Thyroid gland (tissue), 4 donors: ENCODE measurements at regions not wholly inside any gene's neighbourhood (a gene's known extent, or its start where the extent isn't known, plus 50 kb on each side); places are given as distances from the start of the nearest gene placed in this dataset.

Experiments used
- POLR2A ChIP-seq, 2 donors: fragments of 450-650 bp; IDR thresholded peaks; one replicate each; pipeline ENCODE4 v1.6.1; 2017; ENCODE audit warnings: antibody characterized with exemption in 2 of 2, mild to moderate bottlenecking in 2 of 2, moderate library complexity in 1 of 2
- TF ChIP-seq, protein P1 (sequence below), 6 experiments: fragments of 200-600 bp in 3 of 6; fragments of 450-650 bp in 3 of 6; sonication (generic) in 3 of 6; IDR thresholded peaks; one replicate each; pipeline ENCODE4 v1.5.1; 2016 to 2019; ENCODE audit warnings: antibody characterized with exemption in 6 of 6, mild to moderate bottlenecking in 2 of 6, inconsistent platforms in 1 of 6, moderate library complexity in 1 of 6

- TF ChIP-seq, protein P1, sequence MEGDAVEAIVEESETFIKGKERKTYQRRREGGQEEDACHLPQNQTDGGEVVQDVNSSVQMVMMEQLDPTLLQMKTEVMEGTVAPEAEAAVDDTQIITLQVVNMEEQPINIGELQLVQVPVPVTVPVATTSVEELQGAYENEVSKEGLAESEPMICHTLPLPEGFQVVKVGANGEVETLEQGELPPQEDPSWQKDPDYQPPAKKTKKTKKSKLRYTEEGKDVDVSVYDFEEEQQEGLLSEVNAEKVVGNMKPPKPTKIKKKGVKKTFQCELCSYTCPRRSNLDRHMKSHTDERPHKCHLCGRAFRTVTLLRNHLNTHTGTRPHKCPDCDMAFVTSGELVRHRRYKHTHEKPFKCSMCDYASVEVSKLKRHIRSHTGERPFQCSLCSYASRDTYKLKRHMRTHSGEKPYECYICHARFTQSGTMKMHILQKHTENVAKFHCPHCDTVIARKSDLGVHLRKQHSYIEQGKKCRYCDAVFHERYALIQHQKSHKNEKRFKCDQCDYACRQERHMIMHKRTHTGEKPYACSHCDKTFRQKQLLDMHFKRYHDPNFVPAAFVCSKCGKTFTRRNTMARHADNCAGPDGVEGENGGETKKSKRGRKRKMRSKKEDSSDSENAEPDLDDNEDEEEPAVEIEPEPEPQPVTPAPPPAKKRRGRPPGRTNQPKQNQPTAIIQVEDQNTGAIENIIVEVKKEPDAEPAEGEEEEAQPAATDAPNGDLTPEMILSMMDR (IDR thresholded peaks at IDR 0.05), result no peak
- TF ChIP-seq POLR2A (IDR thresholded peaks at IDR 0.05), result no peak
Measured at GRCh38 chr4:22215084-22215483, 266.5 kb upstream of the KCNIP4 start.
